Colonic mucosa (tissue), 4 donors: ENCODE measurements at regions not wholly inside any gene's neighbourhood (a gene's known extent, or its start where the extent isn't known, plus 50 kb on each side); places are given as distances from the start of the nearest gene placed in this dataset.

Experiments
- DNase-seq: peaks from one replicate; pipeline ENCODE4 v3.0.0-alpha.2; 2020
- H3K27ac ChIP-seq: fragments of 200-600 bp; one replicate; pipeline ENCODE4 v1.8.0; 2021
- H3K27me3 ChIP-seq: fragments of 200-600 bp; one replicate; pipeline ENCODE4 v1.8.0; 2021
- H3K36me3 ChIP-seq: fragments of 200-600 bp; one replicate; pipeline ENCODE4 v1.8.0; 2021
- H3K4me1 ChIP-seq: fragments of 200-600 bp; one replicate; pipeline ENCODE4 v1.8.0; 2021; ENCODE audit warnings: mild to moderate bottlenecking
- H3K4me3 ChIP-seq: fragments of 200-600 bp; one replicate; pipeline ENCODE4 v1.8.0; 2021
- H3K9ac ChIP-seq, 2 donors: one replicate each; pipeline ENCODE4 v1.7.0; 2013; ENCODE audit warnings: control low read depth in 2 of 2, low read depth in 2 of 2, low read length in 2 of 2
- H3K9me3 ChIP-seq: fragments of 200-600 bp; one replicate; pipeline ENCODE4 v1.8.0; 2021
- CTCF ChIP-seq: fragments of 200-600 bp; IDR thresholded peaks from one replicate; pipeline ENCODE4 v1.8.0; 2022; ENCODE audit warnings: antibody characterized with exemption, mild to moderate bottlenecking
- intact Hi-C: fragments of 100-400 bp; cut with DNase I; formaldehyde crosslinking; loops from one replicate; pipeline ENCODE4 v1.14.1; 2022
- donor health status: healthy.
- donor health status: DM: no; HTN: no; CAD: no.
- donor health status: DM: no; HTN: no; CAD: no.

GRCh38 chr7:25857376-25858067 lies 294.5 kb upstream of the NFE2L3 start:
- Histone ChIP-seq H3K4me1 (peaks cover 6% of the 10 kb centered on the region), H3K27me3 (peaks cover 23% of the 10 kb centered on the region), H3K9me3 (no peaks in the 10 kb centered on the region), H3K27ac (peak overlapping the region; percentile 90), H3K36me3 (no peaks in the 10 kb centered on the region), H3K4me3 (peak overlapping the region; percentile 25), H3K9ac (peak overlapping the region; percentile 39 to 93)
- TF ChIP-seq CTCF, result no peak
- peak; percentile 92 for DNase-seq
- intact Hi-C loops, result loop anchor here (5.0 kb wide), 1 partner anchor 1310 kb away; the partner anchor contains the start of gene HOXA9

GRCh38 chr7:25858200-25858524 lies 293.8 kb upstream of the NFE2L3 start:
- Histone ChIP-seq H3K27me3 (peaks cover 25% of the 10 kb centered on the region), H3K27ac (peak overlapping the region; percentile 90), H3K4me1 (no peaks in the 10 kb centered on the region), H3K4me3 (no peak overlapping the region), H3K36me3 (no peaks in the 10 kb centered on the region), H3K9ac (peak overlapping the region; percentile 33 to 93), H3K9me3 (no peaks in the 10 kb centered on the region)
- no peak for DNase-seq
- intact Hi-C loops, result loop anchor here (5.0 kb wide), 1 partner anchor 1309 kb away; the partner anchor contains the start of gene HOXA9
- TF ChIP-seq CTCF, result no peak

GRCh38 chr7:25858525-25859411 lies 293.2 kb upstream of the NFE2L3 start:
- Histone ChIP-seq H3K4me1 (no peaks in the 10 kb centered on the region), H3K4me3 (no peak overlapping the region)

GRCh38 chr7:25859412-25860274 lies 292.4 kb upstream of the NFE2L3 start:
- H3K4me1 ChIP-seq, result no peaks in the 10 kb centered on the region
- no peak for DNase-seq
- intact Hi-C loops, result loop anchor here (5.0 kb wide), 1 partner anchor 1308 kb away; the partner anchor contains the start of gene HOXA9
- H3K27me3 ChIP-seq, result peaks cover 38% of the 10 kb centered on the region
- no peaks in the 10 kb centered on the region for H3K36me3 ChIP-seq
- no peak overlapping the region for H3K4me3 ChIP-seq
- H3K9me3 ChIP-seq, result no peaks in the 10 kb centered on the region
- no peak for TF ChIP-seq CTCF
- no peak overlapping the region for H3K27ac ChIP-seq
- H3K9ac ChIP-seq, result no peak overlapping the region

More at GRCh38 chr7:25858525-25859411, 293.2 kb upstream of the NFE2L3 start:
- intact Hi-C loops, result loop anchor here (5.0 kb wide), 1 partner anchor 1309 kb away; the partner anchor contains the start of gene HOXA9
- Histone ChIP-seq H3K9ac (peak overlapping the region in 1 of 2 donors; percentile 93), H3K27me3 (peaks cover 31% of the 10 kb centered on the region), H3K9me3 (no peaks in the 10 kb centered on the region), H3K36me3 (no peaks in the 10 kb centered on the region), H3K27ac (peak overlapping the region; percentile 90)
- no peak for TF ChIP-seq CTCF
- peak; percentile 50 for DNase-seq
